G401.6 (cell line): ENCODE measurements at regions not wholly inside any gene's neighbourhood (a gene's known extent, or its start where the extent isn't known, plus 50 kb on each side); places are given as distances from the start of the nearest gene placed in this dataset.
"Not testable (repeated sequence)": the region's sequence is repeated elsewhere in the genome, so short reads cannot be mapped to it uniquely, and the experiment has no call there.

ENCODE experiments used
- FAIRE-seq: peaks from 2 replicates; lab custom pipeline; 2012; peaks lifted over from hg19 to GRCh38; lab: Jason Lieb, UNC

- FAIRE-seq, result no peak
Measured at GRCh38 chr10:23777153-23777552, 338.3 kb downstream of the OTUD1 start.

GRCh38 chr10:23779301-23779700 lies 340.4 kb downstream of the OTUD1 start:
- no peak for FAIRE-seq

DNA sequence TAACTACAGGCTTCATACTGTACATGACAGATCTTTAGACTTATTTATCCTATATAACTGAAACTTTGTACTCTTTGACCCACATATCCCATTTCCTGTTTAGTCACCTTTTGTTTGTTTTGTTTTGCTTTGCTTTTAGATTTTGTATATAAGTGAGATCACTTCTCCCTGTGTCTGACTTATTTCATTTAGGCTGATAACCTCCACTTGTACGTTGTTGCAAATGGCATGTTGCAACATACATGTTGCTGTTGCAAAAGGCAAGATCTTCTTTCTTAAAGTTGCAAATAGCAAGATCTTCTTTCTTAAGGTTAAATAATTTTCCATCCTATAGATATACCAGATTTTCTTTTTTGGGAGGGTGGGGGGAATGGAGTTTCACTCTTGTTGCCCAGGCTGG lies 341.5 kb downstream of the OTUD1 start:
- FAIRE-seq, result no peak

GRCh38 chr10:23786594-23786993 lies 347.7 kb downstream of the OTUD1 start:
- FAIRE-seq, result no peak

- no peak for FAIRE-seq
Measured at GRCh38 chr10:23793577-23793976, 354.7 kb downstream of the OTUD1 start.

- not testable (repeated sequence) for FAIRE-seq
Measured at GRCh38 chr10:23797452-23797851, 358.6 kb downstream of the OTUD1 start.

DNA sequence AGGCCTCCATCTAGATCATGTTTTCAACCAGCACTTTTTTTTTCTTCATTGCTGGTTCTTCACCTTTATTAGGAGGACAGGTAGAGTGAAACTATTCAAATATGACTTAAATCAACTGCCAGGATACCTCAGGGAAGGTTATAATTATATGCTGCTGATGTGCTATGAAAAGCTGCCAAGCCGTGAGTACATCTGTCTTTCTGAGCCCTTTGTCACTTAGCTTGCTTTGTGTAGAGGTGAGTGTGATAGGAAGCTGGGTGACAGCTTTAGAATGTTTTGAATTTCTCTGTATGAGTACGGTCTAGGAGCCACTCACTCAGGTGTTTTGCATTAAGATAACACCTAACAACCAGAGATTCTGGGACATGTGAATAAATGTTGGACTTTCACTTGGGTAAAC lies 365.2 kb downstream of the OTUD1 start:
- FAIRE-seq, result no peak

- no peak for FAIRE-seq
Measured at GRCh38 chr10:23813687-23814086, 374.8 kb downstream of the OTUD1 start.

GRCh38 chr10:23818484-23818883 lies 379.6 kb downstream of the OTUD1 start:
- FAIRE-seq, result no peak

DNA sequence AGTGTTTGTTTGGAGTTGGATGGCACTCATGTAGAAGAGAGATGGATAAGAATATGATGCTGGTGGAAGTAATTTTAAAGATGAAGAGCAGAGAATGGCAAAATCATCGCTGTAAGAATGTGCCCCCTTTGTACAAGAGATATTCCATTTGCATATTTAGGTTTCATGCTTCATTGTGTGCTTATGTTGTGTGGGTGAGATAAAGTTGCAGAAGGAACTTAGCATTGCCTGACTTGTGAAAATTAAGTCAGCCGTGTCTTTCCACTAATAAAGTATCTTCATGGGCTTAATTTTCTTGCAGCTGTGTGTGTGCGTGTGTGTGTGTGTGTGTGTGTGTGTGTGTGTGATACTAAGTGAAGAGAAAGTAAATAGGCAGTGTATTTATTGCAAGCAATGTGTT lies 381.9 kb downstream of the OTUD1 start:
- FAIRE-seq, result no peak

DNA sequence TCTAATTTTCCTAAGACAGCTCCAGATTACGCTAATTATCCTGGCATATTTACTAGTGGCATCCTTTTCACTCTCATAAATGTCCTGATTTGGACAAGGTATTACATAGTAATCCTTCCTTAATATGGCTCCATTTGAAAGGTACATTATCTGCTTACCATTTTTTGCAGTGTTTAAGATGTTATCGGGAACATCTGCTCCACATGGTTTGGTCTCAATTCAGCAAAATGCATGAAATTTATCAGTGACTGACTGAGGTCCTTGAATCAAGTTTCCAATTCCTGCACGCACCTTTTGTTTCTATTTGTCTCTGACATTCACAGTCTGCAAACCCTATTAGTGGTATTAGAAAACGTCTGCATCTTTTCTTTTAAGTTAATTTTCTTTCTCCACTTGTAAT lies 384.1 kb upstream of the KIAA1217 start:
- no peak for FAIRE-seq

DNA sequence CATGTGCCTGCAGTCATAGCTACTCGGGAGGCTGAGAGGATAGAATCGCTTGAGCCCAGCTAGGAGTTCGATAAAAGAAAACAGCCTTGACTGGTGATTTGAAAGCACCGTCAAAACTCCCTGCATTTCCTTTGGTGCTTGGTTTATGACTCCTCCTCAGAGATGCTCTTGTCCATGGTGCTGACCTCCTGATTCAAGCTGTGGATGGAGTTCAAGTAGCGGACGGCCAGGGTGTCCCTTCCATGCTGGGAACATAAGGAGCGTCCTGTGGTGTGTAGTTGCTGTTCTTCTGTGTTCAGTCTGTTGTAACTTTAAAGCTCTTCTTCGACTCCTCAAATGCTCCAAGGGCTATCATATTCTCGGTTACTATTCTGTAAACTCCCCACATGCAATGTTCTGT lies 382.5 kb upstream of the KIAA1217 start:
- FAIRE-seq, result no peak

DNA sequence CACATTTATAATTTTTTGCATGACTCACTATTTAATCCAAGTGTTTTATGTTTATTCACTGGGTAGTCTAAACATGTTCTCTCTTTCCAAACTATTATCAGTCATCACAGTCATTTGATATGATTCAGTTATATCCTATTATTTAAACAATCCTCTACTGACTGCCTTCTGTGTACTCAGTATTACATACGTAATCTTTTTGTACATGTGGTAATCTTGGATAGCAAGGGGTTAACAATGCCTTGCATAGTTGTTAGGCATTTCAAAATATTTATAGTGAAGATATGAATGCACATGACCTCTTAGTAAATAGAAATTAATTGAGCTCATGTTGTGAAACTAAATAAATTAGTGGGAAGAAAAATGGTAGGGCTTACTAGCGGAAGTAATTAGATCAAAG lies 379.4 kb upstream of the KIAA1217 start:
- no peak for FAIRE-seq

- FAIRE-seq, result no peak
Measured at GRCh38 chr10:23834091-23834490, 374.8 kb upstream of the KIAA1217 start.

GRCh38 chr10:23850631-23851030 lies 358.3 kb upstream of the KIAA1217 start:
- no peak for FAIRE-seq

DNA sequence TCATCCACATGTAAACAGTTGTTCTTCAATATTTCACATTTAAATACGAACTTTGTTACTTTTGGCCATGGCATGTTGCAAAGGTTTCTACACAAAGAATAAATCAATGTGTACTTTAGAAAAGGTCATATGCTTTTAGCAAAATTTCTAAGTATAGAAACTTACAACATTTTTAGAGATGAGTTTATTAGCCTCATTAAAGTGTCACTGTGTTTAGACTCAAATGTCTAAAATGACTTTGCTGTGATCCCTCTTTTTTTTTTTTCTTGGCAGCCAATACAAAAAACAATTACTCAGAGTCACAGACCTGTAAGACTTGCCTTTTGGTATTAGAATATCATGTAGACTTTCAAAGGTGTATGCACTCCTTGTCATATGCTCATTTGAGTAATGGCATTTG lies 349.3 kb upstream of the KIAA1217 start:
- no peak for FAIRE-seq

GRCh38 chr10:23864631-23865147 lies 344.2 kb upstream of the KIAA1217 start:
- FAIRE-seq, result no peak

- FAIRE-seq, result not testable (repeated sequence)
Measured at GRCh38 chr10:23866985-23867384, 342.0 kb upstream of the KIAA1217 start.

- no peak for FAIRE-seq
Measured at GRCh38 chr10:23868121-23868520, 340.8 kb upstream of the KIAA1217 start.

- FAIRE-seq, result no peak
Measured at GRCh38 chr10:23869548-23869947, 339.4 kb upstream of the KIAA1217 start.

- FAIRE-seq, result no peak
Measured at GRCh38 chr10:23869996-23870395, 338.9 kb upstream of the KIAA1217 start.

GRCh38 chr10:23870651-23871610 lies 338.0 kb upstream of the KIAA1217 start:
- no peak for FAIRE-seq

DNA sequence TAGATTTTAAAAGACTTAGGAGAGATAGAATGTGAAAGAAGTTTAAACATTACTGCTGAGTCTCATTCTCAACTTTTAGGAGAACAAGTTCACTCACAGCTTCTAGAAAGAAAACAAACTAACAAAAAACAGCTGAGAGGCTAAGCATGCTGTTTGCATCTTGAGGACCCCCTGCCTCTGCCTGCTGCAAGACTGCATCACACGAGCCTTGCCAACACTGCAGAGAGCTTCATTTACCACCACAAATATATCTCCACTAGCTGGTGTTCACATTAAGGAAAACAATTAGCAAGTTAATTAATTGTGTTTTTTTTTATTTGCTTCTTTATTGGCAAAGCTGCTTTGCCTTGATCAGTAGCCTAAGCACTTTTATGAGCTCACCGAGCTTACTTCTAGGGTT lies 336.6 kb upstream of the KIAA1217 start:
- no peak for FAIRE-seq

GRCh38 chr10:23877791-23878320 lies 331.1 kb upstream of the KIAA1217 start:
- no peak for FAIRE-seq
